WTC11 (cell line): ENCODE measurements at regions not wholly inside any gene's neighbourhood (a gene's known extent, or its start where the extent isn't known, plus 50 kb on each side); places are given as distances from the start of the nearest gene placed in this dataset.

Experiments
- ATAC-seq: fragments of 200-7000 bp; cut with Tn5 transposase; 2 replicates; pipeline ENCODE4 v1.10.0; 2021; ENCODE audit warnings: mild to moderate bottlenecking, moderate library complexity
- CTCF ChIA-PET: fragments of 300-600 bp; sonication (Branson Sonifier 250); formaldehyde crosslinking; loops from one replicate; lab custom pipeline; 2021; ENCODE audit warnings: antibody characterized with exemption; lab: Charles Lee
- POLR2A ChIA-PET: fragments of 350-600 bp; sonication (Branson Sonifier 250); formaldehyde crosslinking; loops from one replicate; lab custom pipeline; 2021; ENCODE audit warnings: antibody characterized with exemption; lab: Charles Lee
- DNase-seq: peaks from one replicate; pipeline ENCODE4 v3.0.0; 2021; ENCODE audit warnings: low spot score
- H3K27ac Mint-ChIP-seq: 2 replicates; pipeline ENCODE4 v1.8.0; 2021; ENCODE audit warnings: mixed read lengths
- H3K27me3 Mint-ChIP-seq: 2 replicates; pipeline ENCODE4 v1.8.0; 2021; ENCODE audit warnings: low read depth, mild to moderate bottlenecking, moderate library complexity, mixed read lengths
- H3K36me3 Mint-ChIP-seq: 2 replicates; pipeline ENCODE4 v1.8.0; 2021; ENCODE audit warnings: mixed read lengths
- H3K4me1 Mint-ChIP-seq: 2 replicates; pipeline ENCODE4 v1.8.0; 2022; ENCODE audit warnings: mixed read lengths
- H3K4me3 Mint-ChIP-seq: 2 replicates; pipeline ENCODE4 v1.8.0; 2021; ENCODE audit warnings: mild to moderate bottlenecking, moderate library complexity, mixed read lengths
- H3K9me3 Mint-ChIP-seq: 2 replicates; pipeline ENCODE4 v1.8.0; 2021; ENCODE audit warnings: mixed read lengths
- AFF4 ChIP-seq: sonication (generic); formaldehyde crosslinking; IDR thresholded peaks from 2 replicates; pipeline ENCODE4 v1.8.1; 2023; ENCODE audit warnings: mild to moderate bottlenecking, missing genetic modification reagents, borderline replicate concordance
- ARID4B ChIP-seq: sonication (generic); formaldehyde crosslinking; IDR thresholded peaks from 2 replicates; pipeline ENCODE4 v1.8.0; 2023; ENCODE audit warnings: missing genetic modification reagents, mild to moderate bottlenecking, borderline replicate concordance
- ATF3 ChIP-seq: sonication (generic); formaldehyde crosslinking; conservative IDR thresholded peaks from 2 replicates; pipeline ENCODE4 v1.8.1; 2022; ENCODE audit warnings: mild to moderate bottlenecking, missing genetic modification reagents
- CBFB ChIP-seq: sonication (generic); formaldehyde crosslinking; IDR thresholded peaks from 2 replicates; pipeline ENCODE4 v1.8.1; 2022; ENCODE audit warnings: mild to moderate bottlenecking, low read depth, missing genetic modification reagents
- GABPB1 ChIP-seq: sonication (generic); formaldehyde crosslinking; IDR thresholded peaks from 2 replicates; pipeline ENCODE4 v1.8.1; 2023; ENCODE audit warnings: mild to moderate bottlenecking, missing genetic modification reagents
- GRHL2 ChIP-seq: fragments of 250-450 bp; sonication (Bioruptor Pico); IDR thresholded peaks from 2 replicates; pipeline ENCODE4 v1.8.0; 2022; ENCODE audit warnings: mild to moderate bottlenecking, moderate library complexity; ENCODE audit not compliant: insufficient replicate concordance, severe bottlenecking
- JUN ChIP-seq: sonication (generic); formaldehyde crosslinking; IDR thresholded peaks from 2 replicates; pipeline ENCODE4 v1.8.0; 2023; ENCODE audit warnings: mild to moderate bottlenecking, missing genetic modification reagents
- MAX ChIP-seq: sonication (generic); formaldehyde crosslinking; IDR thresholded peaks from 2 replicates; pipeline ENCODE4 v1.8.0; 2022; ENCODE audit warnings: mild to moderate bottlenecking, missing genetic modification reagents
- NFATC4 ChIP-seq: fragments of 250-450 bp; sonication (Bioruptor Pico); IDR thresholded peaks from 2 replicates; pipeline ENCODE4 v1.9.0; 2021; ENCODE audit warnings: mild to moderate bottlenecking
- NFE2L1 ChIP-seq: sonication (generic); formaldehyde crosslinking; IDR thresholded peaks from 2 replicates; pipeline ENCODE4 v1.8.1; 2023; ENCODE audit warnings: missing genetic modification reagents
- NFYB ChIP-seq: sonication (generic); formaldehyde crosslinking; conservative IDR thresholded peaks from 2 replicates; pipeline ENCODE4 v1.8.0; 2022; ENCODE audit warnings: low read depth, missing genetic modification reagents
- NR1H2 ChIP-seq: sonication (generic); formaldehyde crosslinking; IDR thresholded peaks from 2 replicates; pipeline ENCODE4 v1.9.0; 2021; ENCODE audit warnings: mild to moderate bottlenecking, moderate library complexity, missing genetic modification reagents
- PRDM15 ChIP-seq: sonication (generic); formaldehyde crosslinking; IDR thresholded peaks from 2 replicates; pipeline ENCODE4 v1.8.0; 2022; ENCODE audit warnings: missing genetic modification reagents
- RELA ChIP-seq: sonication (generic); formaldehyde crosslinking; IDR thresholded peaks from 2 replicates; pipeline ENCODE4 v1.8.1; 2022; ENCODE audit warnings: missing genetic modification reagents, mild to moderate bottlenecking, borderline replicate concordance
- SOX15 ChIP-seq: fragments of 250-450 bp; sonication (Bioruptor Pico); IDR thresholded peaks from 2 replicates; pipeline ENCODE4 v1.9.0; 2021; ENCODE audit warnings: mild to moderate bottlenecking
- ZNF121 ChIP-seq: sonication (generic); formaldehyde crosslinking; IDR thresholded peaks from 2 replicates; pipeline ENCODE4 v1.8.0; 2023; ENCODE audit warnings: missing genetic modification reagents
- ZNF232 ChIP-seq: sonication (generic); formaldehyde crosslinking; IDR thresholded peaks from 2 replicates; pipeline ENCODE4 v1.8.0; 2022; ENCODE audit warnings: mild to moderate bottlenecking, missing genetic modification reagents
- ZNF396 ChIP-seq: fragments of 250-450 bp; sonication (Bioruptor Pico); IDR thresholded peaks from 2 replicates; pipeline ENCODE4 v1.8.0; 2021; ENCODE audit warnings: mild to moderate bottlenecking, moderate library complexity, borderline replicate concordance
- ZNF423 ChIP-seq: fragments of 250-450 bp; sonication (Bioruptor Pico); IDR thresholded peaks from 2 replicates; pipeline ENCODE4 v2.1.2; 2022; ENCODE audit warnings: mild to moderate bottlenecking, moderate library complexity
- ZSCAN18 ChIP-seq: fragments of 250-450 bp; sonication (Bioruptor Pico); IDR thresholded peaks from 2 replicates; pipeline ENCODE4 v2.1.2; 2022; ENCODE audit warnings: mild to moderate bottlenecking, moderate library complexity

GRCh38 chr2:18092760-18093159, 214.3 kb downstream of the KCNS3 start:
- H3K4me1 Mint-ChIP-seq = 0 out of 2 replicates have a peak, but pooled peaks cover 3% of the 10 kb centered on the region
- no peaks in the 10 kb centered on the region; the same call in 1 of the 2 replicates for H3K27me3 Mint-ChIP-seq
- H3K9me3 Mint-ChIP-seq = no peaks in the 10 kb centered on the region; the same call in 1 of the 2 replicates
- POLR2A ChIA-PET = no interaction called here
- TF ChIP-seq SOX15 (CRISPR knock-in tag) (no peak), ZNF396 (no peak), AFF4 (CRISPR knock-in tag) (no peak), ATF3 (no peak), RELA (CRISPR knock-in tag) (no peak), CBFB (no peak), ZNF232 (CRISPR knock-in tag) (no peak), NFATC4 (CRISPR knock-in tag) (no peak), PRDM15 (CRISPR knock-in tag) (no peak), ZNF423 (CRISPR knock-in tag) (no peak), ZNF121 (CRISPR knock-in tag) (no peak), ARID4B (CRISPR knock-in tag) (no peak), MAX (CRISPR knock-in tag) (no peak), NR1H2 (CRISPR knock-in tag) (no peak), NFE2L1 (CRISPR knock-in tag) (no peak), JUN (CRISPR knock-in tag) (no peak), ZSCAN18 (no peak), GRHL2 (CRISPR knock-in tag) (no peak), GABPB1 (CRISPR knock-in tag) (no peak), NFYB (CRISPR knock-in tag) (no peak)
- TF ChIP-seq, all 79 proteins: peak for 0
- CTCF ChIA-PET = no interaction called here
- no peak overlapping the region for H3K27ac Mint-ChIP-seq
- H3K4me3 Mint-ChIP-seq = no peak overlapping the region
- H3K36me3 Mint-ChIP-seq = no peaks in the 10 kb centered on the region
- no peak for DNase-seq
- no peak for ATAC-seq
